Right forelimb (tissue), 1 donor: ENCODE measurements at regions not wholly inside any gene's neighbourhood (a gene's known extent, or its start where the extent isn't known, plus 50 kb on each side); places are given as distances from the start of the nearest gene placed in this dataset.

Experiments
- DNase-seq: peaks from one replicate; pipeline ENCODE4 v3.0.0-alpha.2; 2018

- no peak for DNase-seq
Observed at GRCh38 chr2:180187611-180188010, 180.5 kb upstream of the CWC22 start.

DNA sequence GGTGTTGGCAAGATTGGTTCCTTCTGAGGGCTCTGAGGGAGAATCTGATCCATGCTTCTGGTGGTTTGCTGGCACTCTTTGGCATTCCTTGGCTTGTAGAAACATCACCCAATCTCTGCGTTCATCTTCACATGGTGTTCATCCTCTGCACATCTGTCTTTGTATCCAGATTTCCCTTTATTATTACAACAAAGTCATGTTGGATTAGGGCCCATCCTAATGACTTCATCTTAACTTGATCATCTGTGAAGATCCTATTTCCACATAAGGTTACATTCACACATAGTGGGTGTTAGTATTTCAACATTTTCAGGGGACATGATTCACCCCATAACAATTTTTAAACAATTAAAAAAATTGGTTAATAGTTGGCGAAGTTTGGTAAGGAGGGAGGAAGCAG is 177.4 kb upstream of the CWC22 start:
- no peak for DNase-seq

- DNase-seq: no peak
Observed at GRCh38 chr2:180180511-180180910, 173.4 kb upstream of the CWC22 start.

DNA sequence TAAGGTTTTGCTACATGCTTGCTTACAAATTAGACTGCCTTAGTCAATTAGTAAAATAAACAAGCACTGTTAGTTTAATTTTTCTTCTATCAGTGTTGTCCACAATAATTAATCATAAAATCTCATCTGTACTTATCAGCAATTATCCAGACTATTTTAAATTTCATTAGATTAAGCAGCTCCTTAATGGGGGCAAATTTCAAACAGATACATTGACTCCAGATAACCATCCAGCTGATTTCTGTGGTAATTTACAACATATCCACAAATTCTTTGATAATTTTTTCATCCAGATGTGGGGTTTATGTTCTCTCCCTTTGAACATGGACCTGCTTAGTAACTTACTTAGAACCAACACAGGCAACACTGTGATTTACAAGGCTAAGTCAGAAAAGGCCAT is 170.4 kb upstream of the CWC22 start:
- DNase-seq: no peak

DNA sequence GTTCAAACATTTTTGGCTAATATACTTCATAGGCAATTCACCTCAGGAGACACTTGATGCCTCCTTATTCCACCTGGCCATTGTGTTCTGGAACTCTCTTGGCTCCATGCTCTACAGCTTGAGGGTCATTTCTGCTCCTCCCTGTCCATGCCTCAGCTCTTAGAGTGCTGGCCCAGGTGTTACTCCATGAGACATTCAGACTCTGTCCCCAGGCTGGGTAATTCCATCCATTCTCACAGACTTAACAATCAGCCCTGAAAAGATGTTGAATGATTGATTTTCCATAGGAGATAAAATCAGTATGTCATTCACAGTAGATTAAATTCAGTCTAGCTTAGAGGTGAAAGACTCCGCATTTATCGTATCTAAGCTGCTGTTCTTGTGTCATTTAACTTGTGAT is 168.6 kb upstream of the CWC22 start:
- no peak for DNase-seq

DNA sequence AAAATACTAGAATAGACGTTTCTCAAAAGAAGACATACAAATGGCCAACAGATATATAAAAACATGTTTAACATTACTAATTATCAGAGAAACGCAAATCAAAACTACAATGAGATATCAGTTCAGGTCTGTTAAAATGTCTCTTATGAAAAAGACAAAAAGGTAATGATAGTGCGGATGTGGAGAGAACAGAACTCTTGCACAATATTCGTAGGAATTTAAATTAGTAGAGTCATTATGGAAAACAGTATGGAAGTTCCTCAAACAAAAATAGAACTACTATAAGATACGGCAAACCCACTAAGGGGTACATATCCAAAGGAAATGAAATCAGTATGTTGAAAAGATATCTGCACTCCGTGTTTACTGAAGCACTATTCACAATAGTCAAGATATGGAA is 167.5 kb upstream of the CWC22 start:
- no peak for DNase-seq

GRCh38 chr2:180169474-180169873 is 162.4 kb upstream of the CWC22 start:
- no peak for DNase-seq

- no peak for DNase-seq
Observed at GRCh38 chr2:180161415-180161814, 154.3 kb upstream of the CWC22 start.

DNA sequence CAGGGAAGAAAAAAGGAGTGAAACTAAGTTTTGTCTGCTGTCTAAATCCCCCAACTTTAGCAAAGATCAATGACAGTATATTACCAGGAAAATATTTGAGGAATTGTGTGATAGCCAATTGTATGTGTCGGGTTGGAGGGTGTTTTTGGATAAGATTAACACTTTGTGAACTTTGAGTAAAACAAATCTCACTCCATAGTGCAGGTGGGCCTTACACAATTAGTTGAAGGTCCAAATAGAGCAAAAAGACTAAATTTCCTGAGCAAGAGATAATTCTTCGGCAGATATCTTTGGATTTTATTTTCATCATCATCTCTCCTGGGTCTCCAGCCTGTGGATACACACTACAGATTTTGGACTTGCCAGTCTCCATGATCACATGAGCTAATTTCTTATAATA is 152.8 kb upstream of the CWC22 start:
- no peak for DNase-seq

GRCh38 chr2:180158961-180159360 is 151.9 kb upstream of the CWC22 start:
- DNase-seq: no peak

DNA sequence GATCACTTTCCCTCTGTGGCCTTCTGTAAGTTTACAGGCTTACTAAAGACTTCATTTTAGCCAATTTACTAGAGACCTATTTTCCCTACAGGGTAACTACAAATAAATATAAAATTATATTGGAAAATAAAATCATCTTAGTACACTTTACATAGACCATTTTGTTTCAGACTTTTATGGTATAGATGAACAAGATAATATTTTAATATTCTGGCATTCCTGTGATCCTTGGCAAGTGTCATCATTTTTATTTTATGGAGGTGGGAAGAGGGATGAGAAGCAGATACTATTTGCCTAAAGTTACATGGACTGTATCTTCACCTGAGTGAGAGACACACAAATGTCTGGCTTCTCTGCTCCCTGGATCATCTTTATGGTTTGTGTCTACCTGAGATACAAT is 149.6 kb upstream of the CWC22 start:
- no peak for DNase-seq

GRCh38 chr2:180150606-180151005 is 143.5 kb upstream of the CWC22 start:
- DNase-seq: no peak

GRCh38 chr2:180146541-180146940 is 139.4 kb upstream of the CWC22 start:
- no peak for DNase-seq

DNA sequence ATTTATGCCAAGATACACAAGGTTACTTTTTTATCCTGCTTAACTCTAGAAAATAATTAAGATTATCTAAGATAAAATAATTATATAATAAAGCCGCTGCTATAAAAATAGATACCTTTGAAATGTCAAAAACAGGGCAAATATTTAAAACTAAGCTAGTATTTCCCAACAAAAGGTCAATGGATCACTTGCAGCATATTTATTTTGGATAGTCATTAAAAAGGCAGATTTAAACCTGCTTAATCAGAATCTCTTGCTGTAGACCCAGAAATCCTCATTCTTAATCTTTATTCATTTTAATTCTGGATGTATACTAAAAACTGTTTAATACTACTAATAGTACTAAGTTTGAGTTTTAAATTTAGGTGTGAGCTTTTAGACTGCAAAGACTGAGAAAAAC is 139.0 kb upstream of the CWC22 start:
- DNase-seq: no peak

- no peak for DNase-seq
Observed at GRCh38 chr2:180145163-180145562, 138.1 kb upstream of the CWC22 start.

DNA sequence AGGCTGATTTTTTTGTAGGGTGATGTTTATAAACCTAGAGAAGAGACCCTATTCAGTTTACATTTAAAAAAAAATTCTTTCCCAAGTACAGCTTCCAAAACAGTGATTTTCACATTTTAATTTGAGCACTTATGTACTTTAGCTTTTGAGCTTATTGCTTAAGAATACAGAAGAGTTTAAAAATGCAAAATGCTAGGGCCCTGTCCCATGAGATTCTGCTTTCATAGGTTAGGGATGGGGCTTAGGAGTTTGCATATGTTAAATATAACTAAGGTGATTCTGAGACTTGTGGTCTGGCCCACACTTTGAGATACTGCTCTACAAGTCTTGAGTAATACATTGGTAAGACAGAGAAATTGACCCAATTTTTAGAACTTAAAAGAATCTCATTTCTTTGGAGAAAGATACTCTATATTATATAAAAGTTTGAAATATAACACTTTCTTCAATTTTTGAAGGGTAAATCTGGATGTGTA is 137.3 kb upstream of the CWC22 start:
- no peak for DNase-seq

DNA sequence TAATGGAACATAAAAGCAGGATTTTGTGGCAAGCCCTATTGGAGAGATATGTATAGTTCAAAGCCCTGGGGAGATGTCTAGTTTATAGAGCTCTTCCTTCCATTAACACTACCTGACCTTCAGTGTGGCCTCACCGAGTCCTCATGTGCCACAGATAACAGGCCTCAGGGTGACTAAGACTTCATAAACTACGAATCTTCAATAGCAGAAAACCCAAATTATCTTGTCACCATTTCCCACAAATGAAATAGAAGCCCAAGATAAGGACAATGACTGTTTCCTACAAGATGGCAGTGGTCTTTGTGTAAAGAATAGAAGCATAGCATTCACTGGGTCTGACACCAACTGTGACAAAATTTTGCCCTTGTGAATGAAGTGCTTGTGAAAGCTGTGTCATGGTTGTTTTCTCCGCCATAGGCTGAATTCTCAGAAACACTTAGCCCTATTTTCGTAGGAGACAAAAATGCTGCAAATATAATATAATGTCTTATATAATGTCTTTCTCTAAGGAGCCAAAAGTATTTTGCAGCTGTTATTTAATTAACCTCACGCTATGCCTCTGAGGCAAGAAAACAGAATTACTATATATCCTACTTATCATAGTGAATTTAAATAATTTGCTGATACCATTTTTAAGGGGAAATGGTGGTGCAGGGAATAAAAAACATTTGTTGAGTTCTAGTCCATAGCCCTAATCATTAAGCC is 136.7 kb upstream of the CWC22 start:
- DNase-seq: no peak

DNA sequence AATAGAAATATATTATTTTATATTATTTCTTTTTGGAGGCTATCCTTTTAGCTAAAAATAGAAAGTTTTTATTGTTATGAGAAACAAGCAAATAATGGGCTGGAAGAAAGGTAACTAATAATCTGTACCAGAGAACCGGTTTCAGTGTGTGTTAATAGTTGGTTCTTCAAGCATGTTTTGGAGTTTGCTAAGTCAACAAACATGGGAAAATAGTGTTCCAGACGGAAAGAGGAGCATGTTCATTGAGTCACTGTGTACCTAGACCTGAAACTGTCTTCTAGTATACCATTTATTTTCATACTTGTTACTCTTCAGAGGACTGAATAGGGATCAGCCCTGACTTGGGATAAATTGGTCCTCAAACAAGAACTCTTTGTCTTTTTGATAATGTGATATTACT is 134.5 kb upstream of the CWC22 start:
- no peak for DNase-seq

DNA sequence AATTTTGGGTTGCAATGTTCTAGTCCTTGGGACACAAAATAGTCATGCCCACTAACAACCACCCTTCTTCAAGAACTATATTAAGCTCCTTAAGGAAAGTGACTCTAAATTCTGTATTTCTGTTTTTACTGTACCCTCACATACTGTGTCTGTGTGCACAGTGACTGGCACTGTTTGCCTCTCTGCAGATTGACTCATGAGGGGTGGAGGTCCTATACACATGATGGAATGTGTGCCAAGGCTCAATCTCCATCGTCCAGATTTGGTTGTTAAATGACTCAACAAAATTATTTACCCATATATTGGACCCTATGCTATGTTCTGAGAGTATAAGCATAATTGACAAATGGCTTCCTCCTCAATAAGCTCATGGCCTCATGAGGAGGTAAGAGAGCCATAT is 126.6 kb upstream of the CWC22 start:
- no peak for DNase-seq

GRCh38 chr2:180130403-180130802 is 123.3 kb upstream of the CWC22 start:
- no peak for DNase-seq

- DNase-seq: no peak
Observed at GRCh38 chr2:180128861-180129260, 121.8 kb upstream of the CWC22 start.

- peak; percentile 68 for DNase-seq
Observed at GRCh38 chr2:180125245-180125962, 118.3 kb upstream of the CWC22 start.

GRCh38 chr2:180124273-180125139 is 117.4 kb upstream of the CWC22 start:
- DNase-seq: no peak

DNA sequence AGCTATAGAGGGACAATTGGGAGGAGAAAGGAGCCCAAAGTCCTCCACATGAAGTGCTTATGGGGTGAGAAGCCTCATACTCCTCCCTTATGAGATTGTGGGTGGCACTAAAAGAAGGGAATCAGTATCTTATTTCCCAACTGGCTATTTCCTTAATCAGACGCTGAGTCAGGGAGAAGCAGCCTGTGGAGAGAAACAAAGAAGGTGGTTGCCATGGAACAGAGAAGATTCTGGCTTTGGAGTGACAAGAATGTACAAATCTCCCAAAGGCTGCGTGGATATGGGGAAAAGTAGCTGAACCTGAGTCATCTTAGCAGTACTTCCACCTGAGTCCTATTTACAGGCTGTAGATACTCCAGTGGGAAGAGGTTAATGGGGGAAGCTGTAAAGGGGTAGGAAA is 115.8 kb upstream of the CWC22 start:
- no peak for DNase-seq
